CD14-positive monocyte (primary cell): ENCODE measurements at regions not wholly inside any gene's neighbourhood (a gene's known extent, or its start where the extent isn't known, plus 50 kb on each side); places are given as distances from the start of the nearest gene placed in this dataset.
"Not testable (repeated sequence)": the region's sequence is repeated elsewhere in the genome, so short reads cannot be mapped to it uniquely, and the experiment has no call there.

Experiments used
- DNase-seq, 3 donors: peaks; one replicate each; pipeline ENCODE4 v3.0.0-alpha.2; 2011 to 2022
- H2AFZ ChIP-seq: 2 replicates; pipeline ENCODE4 v1.6.0; 2012; ENCODE audit warnings: mild to moderate bottlenecking, low read depth, low read length, inconsistent platforms; ENCODE audit not compliant: insufficient read depth, poor library complexity, severe bottlenecking
- H3K27ac ChIP-seq, 2 donors: 1 replicate in 1 of 2; 2 replicates in 1 of 2; pipeline ENCODE4 v1.5.1; 2012 to 2013; ENCODE audit warnings: low read length in 2 of 2, control low read depth in 1 of 2, inconsistent platforms in 1 of 2, low read depth in 1 of 2, mild to moderate bottlenecking in 1 of 2
- H3K27me3 ChIP-seq, 2 donors: one replicate each; pipeline versions ENCODE4 v1.6.0 to v1.6.1; 2011 to 2013; ENCODE audit warnings: low read length in 2 of 2; ENCODE audit not compliant: control insufficient read depth in 2 of 2, insufficient read depth in 2 of 2
- H3K36me3 ChIP-seq, 2 donors: replicated peaks in 1 of 2; 1 replicate in 1 of 2; 2 replicates in 1 of 2; pipeline versions ENCODE4 v1.5.1 to v1.6.1; 2012 to 2013; ENCODE audit warnings: low read length in 2 of 2, control low read depth in 1 of 2, inconsistent platforms in 1 of 2, mild to moderate bottlenecking in 1 of 2; ENCODE audit not compliant: insufficient read depth in 2 of 2, control insufficient read depth in 1 of 2
- H3K4me1 ChIP-seq, 2 donors: 1 replicate in 1 of 2; 2 replicates in 1 of 2; pipeline versions ENCODE4 v1.5.1 to v1.6.1; 2012 to 2013; ENCODE audit warnings: low read length in 2 of 2, control low read depth in 1 of 2, inconsistent platforms in 1 of 2, mild to moderate bottlenecking in 1 of 2, moderate library complexity in 1 of 2; ENCODE audit not compliant: insufficient read depth in 2 of 2, control insufficient read depth in 1 of 2
- H3K4me2 ChIP-seq: replicated peaks from 2 replicates; pipeline ENCODE3; 2012; ENCODE audit warnings: low read length, moderate library complexity, mild to moderate bottlenecking; ENCODE audit not compliant: poor library complexity, severe bottlenecking; ENCODE audit errors: extremely low read depth
- H3K4me3 ChIP-seq, 3 experiments: fragments of 200-600 bp in 1 of 3; sonication (generic) in 1 of 3; replicated peaks in 1 of 3; 1 replicate in 2 of 3; 2 replicates in 1 of 3; pipeline ENCODE4 v1.5.1; 2011 to 2013; ENCODE audit warnings: low read length in 3 of 3, mild to moderate bottlenecking in 3 of 3, control low read depth in 2 of 3, low read depth in 2 of 3, inconsistent platforms in 1 of 3, moderate library complexity in 1 of 3
- H3K79me2 ChIP-seq: 2 replicates; pipeline ENCODE4 v1.6.0; 2012; ENCODE audit warnings: mild to moderate bottlenecking, control low read depth, inconsistent platforms, low read length, moderate library complexity; ENCODE audit not compliant: insufficient read depth
- H3K9ac ChIP-seq: 2 replicates; pipeline ENCODE4 v1.6.0; 2017; ENCODE audit warnings: low read length, mild to moderate bottlenecking; ENCODE audit not compliant: insufficient read depth, poor library complexity, severe bottlenecking
- H3K9me3 ChIP-seq, 2 donors: replicated peaks in 1 of 2; 1 replicate in 1 of 2; 2 replicates in 1 of 2; pipeline versions ENCODE4 v1.5.1 to v1.6.1; 2012 to 2013; ENCODE audit warnings: low read length in 2 of 2, control low read depth in 1 of 2; ENCODE audit not compliant: control insufficient read depth in 1 of 2, insufficient read depth in 1 of 2
- H4K20me1 ChIP-seq: 2 replicates; pipeline ENCODE4 v1.6.0; 2012; ENCODE audit warnings: mild to moderate bottlenecking, low read length, control low read depth, moderate library complexity; ENCODE audit not compliant: insufficient read depth
- H3K27ac Mint-ChIP-seq, 7 donors: one replicate each; pipeline ENCODE4 v1.8.0; 2020; ENCODE audit warnings: mild to moderate bottlenecking in 7 of 7, mixed read lengths in 7 of 7, moderate library complexity in 6 of 7, inconsistent platforms in 2 of 7
- H3K27me3 Mint-ChIP-seq, 3 donors: one replicate each; pipeline ENCODE4 v1.8.0; 2021 to 2022; ENCODE audit warnings: low read depth in 3 of 3, mild to moderate bottlenecking in 3 of 3, mixed read lengths in 3 of 3, moderate library complexity in 3 of 3, inconsistent platforms in 1 of 3
- H3K36me3 Mint-ChIP-seq, 2 donors: one replicate each; pipeline ENCODE4 v1.8.0; 2020; ENCODE audit warnings: mixed read lengths in 2 of 2, inconsistent platforms in 1 of 2, mild to moderate bottlenecking in 1 of 2
- H3K4me1 Mint-ChIP-seq: one replicate; pipeline ENCODE4 v1.8.0; 2020; ENCODE audit warnings: mild to moderate bottlenecking, mixed read lengths
- H3K4me3 Mint-ChIP-seq, 2 donors: one replicate each; pipeline ENCODE4 v1.8.0; 2020; ENCODE audit warnings: mild to moderate bottlenecking in 2 of 2, mixed read lengths in 2 of 2, moderate library complexity in 1 of 2
- H3K9me3 Mint-ChIP-seq, 7 donors: one replicate each; pipeline ENCODE4 v1.8.0; 2020 to 2022; ENCODE audit warnings: mixed read lengths in 7 of 7, mild to moderate bottlenecking in 6 of 7, moderate library complexity in 6 of 7, inconsistent platforms in 2 of 7
- WGBS: methylation state at CpG from one replicate; pipeline ENCODE4 v1.1.5; 2013; ENCODE audit warnings: missing lambda C conversion rate; ENCODE audit not compliant: insufficient coverage; 5-methylcytosine and 5-hydroxymethylcytosine counted together
- intact Hi-C, 2 donors: fragments of 100-400 bp; cut with micrococcal nuclease; formaldehyde crosslinking; loops; one replicate each; pipeline versions ENCODE4 v1.15.0 to v1.15.1; 2023
- TF ChIP-seq, protein P1 (sequence below): fragments of 200-600 bp; IDR thresholded peaks from one replicate; pipeline ENCODE4 v1.8.0; 2022; ENCODE audit warnings: antibody characterized with exemption, mild to moderate bottlenecking

GRCh38 chr16:11417487-11417886, 72.2 kb downstream of the RMI2 start:
- Mint-ChIP-seq H3K4me1 (no peaks in the 10 kb centered on the region), H3K27ac (no peak overlapping the region), H3K36me3 (no peaks in the 10 kb centered on the region), H3K9me3 (peaks cover 0 to 4% (median 0%) of the 10 kb centered on the region in 7 donors), H3K4me3 (no peak overlapping the region), H3K27me3 (peaks cover 1 to 7% (median 6%) of the 10 kb centered on the region in 3 donors)
- H3K4me1 ChIP-seq, result no peaks in the 10 kb centered on the region
- H2AFZ ChIP-seq, result no peak overlapping the region
- H3K9ac ChIP-seq, result no peak overlapping the region
- intact Hi-C loops, result no loop called here
- H3K79me2 ChIP-seq, result no peaks in the 10 kb centered on the region
- H4K20me1 ChIP-seq, result no peaks in the 10 kb centered on the region
- TF ChIP-seq, protein P1, sequence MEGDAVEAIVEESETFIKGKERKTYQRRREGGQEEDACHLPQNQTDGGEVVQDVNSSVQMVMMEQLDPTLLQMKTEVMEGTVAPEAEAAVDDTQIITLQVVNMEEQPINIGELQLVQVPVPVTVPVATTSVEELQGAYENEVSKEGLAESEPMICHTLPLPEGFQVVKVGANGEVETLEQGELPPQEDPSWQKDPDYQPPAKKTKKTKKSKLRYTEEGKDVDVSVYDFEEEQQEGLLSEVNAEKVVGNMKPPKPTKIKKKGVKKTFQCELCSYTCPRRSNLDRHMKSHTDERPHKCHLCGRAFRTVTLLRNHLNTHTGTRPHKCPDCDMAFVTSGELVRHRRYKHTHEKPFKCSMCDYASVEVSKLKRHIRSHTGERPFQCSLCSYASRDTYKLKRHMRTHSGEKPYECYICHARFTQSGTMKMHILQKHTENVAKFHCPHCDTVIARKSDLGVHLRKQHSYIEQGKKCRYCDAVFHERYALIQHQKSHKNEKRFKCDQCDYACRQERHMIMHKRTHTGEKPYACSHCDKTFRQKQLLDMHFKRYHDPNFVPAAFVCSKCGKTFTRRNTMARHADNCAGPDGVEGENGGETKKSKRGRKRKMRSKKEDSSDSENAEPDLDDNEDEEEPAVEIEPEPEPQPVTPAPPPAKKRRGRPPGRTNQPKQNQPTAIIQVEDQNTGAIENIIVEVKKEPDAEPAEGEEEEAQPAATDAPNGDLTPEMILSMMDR, result no peak
- no peaks in the 10 kb centered on the region for H3K36me3 ChIP-seq
- H3K9me3 ChIP-seq, result no peaks in the 10 kb centered on the region
- no peak overlapping the region for H3K4me2 ChIP-seq
- H3K4me3 ChIP-seq, result no peak overlapping the region
- 93% methylated on average over 10 of the region's 10 CpGs for WGBS
- H3K27ac ChIP-seq, result no peak overlapping the region
- no peak for DNase-seq
- no peaks in the 10 kb centered on the region for H3K27me3 ChIP-seq

GRCh38 chr16:11418506-11418905, 73.2 kb downstream of the RMI2 start:
- no peaks in the 10 kb centered on the region for H3K36me3 ChIP-seq
- no peak for DNase-seq
- H3K27me3 ChIP-seq, result no peaks in the 10 kb centered on the region
- H3K36me3 Mint-ChIP-seq, result no peaks in the 10 kb centered on the region
- H3K4me1 ChIP-seq, result peaks cover 4 to 5% of the 10 kb centered on the region in 2 donors
- TF ChIP-seq, protein P1, result no peak
- no peak overlapping the region for H2AFZ ChIP-seq
- H3K4me1 Mint-ChIP-seq, result peaks cover 5% of the 10 kb centered on the region
- H3K27ac Mint-ChIP-seq, result no peak overlapping the region
- no peak overlapping the region for H3K9ac ChIP-seq
- no peaks in the 10 kb centered on the region for H3K79me2 ChIP-seq
- no peaks in the 10 kb centered on the region for H4K20me1 ChIP-seq
- H3K4me3 Mint-ChIP-seq, result no peak overlapping the region
- intact Hi-C loops, result no loop called here
- peaks cover 0 to 4% (median 0%) of the 10 kb centered on the region in 7 donors for H3K9me3 Mint-ChIP-seq
- no peaks in the 10 kb centered on the region for H3K9me3 ChIP-seq
- no peak overlapping the region for H3K27ac ChIP-seq
- H3K27me3 Mint-ChIP-seq, result peaks cover 1 to 7% (median 6%) of the 10 kb centered on the region in 3 donors
- no peak overlapping the region for H3K4me2 ChIP-seq
- no peak overlapping the region for H3K4me3 ChIP-seq
- WGBS, result no CpG with 5 or more reads among the region's 4 CpGs

DNA sequence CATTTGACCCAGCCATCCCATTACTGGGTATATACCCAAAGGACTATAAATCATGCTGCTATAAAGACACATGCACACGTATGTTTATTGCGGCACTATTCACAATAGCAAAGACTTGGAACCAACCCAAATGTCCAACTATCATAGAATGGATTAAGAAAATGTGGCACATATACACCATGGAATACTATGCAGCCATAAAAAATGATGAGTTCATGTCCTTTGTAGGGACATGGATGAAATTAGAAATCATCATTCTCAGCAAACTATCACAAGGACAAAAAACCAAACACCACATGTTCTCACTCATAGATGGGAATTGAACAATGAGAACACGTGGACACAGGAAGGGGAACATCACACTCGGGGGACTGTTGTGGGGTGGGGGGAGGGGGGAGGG, 74.8 kb downstream of the RMI2 start:
- H3K9ac ChIP-seq, H3K27ac Mint-ChIP-seq, H3K4me3 Mint-ChIP-seq, H3K27ac ChIP-seq, H3K27me3 Mint-ChIP-seq, H3K79me2 ChIP-seq, H3K4me2 ChIP-seq, H2AFZ ChIP-seq, DNase-seq, H3K36me3 Mint-ChIP-seq, H4K20me1 ChIP-seq, intact Hi-C loops, H3K36me3 ChIP-seq, H3K4me3 ChIP-seq, H3K9me3 ChIP-seq, H3K9me3 Mint-ChIP-seq, H3K27me3 ChIP-seq: not testable (repeated sequence)
- peaks cover 12% of the 10 kb centered on the region in 2 donors for H3K4me1 ChIP-seq
- WGBS, result no CpG with 5 or more reads among the region's 4 CpGs
- H3K4me1 Mint-ChIP-seq, result peaks cover 11% of the 10 kb centered on the region
